ENCODE measurements at regions not wholly inside any gene's neighbourhood (a gene's known extent, or its start where the extent isn't known, plus 50 kb on each side); places are given as distances from the start of the nearest gene placed in this dataset.

GRCh38 chr6:2505624-2506023, 245.1 kb downstream of the MYLK4 start:
- intact Hi-C loops (cut with micrococcal nuclease) = no loop called here

DNA sequence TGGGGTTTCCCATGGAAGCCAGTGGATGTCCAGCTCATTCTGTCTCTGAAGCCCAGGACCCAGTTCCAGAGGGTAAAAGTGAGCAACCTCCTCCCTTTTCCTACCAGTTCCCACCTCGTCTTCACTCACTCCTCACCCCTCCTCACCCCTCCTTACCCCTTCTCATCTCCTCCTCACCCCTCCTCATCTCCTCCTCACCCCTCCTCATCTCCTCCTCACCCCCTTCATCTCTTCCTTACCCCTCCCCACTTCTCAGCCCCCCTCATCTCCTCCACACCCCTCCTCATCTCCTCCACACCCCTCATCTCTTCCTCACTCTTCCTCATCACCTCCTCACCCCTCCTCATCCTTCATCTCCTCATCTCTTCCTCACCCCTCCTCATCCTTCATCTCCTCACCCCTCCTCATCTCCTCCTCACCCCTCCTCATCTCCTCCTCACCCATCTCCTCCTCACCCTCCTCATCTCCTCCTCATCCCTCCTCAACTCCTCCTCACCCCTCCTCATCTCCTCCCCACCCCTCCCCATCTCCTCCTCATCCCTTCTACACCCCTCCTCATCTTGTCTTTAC, 246.1 kb downstream of the MYLK4 start:
- intact Hi-C loops (cut with micrococcal nuclease) = no loop called here

DNA sequence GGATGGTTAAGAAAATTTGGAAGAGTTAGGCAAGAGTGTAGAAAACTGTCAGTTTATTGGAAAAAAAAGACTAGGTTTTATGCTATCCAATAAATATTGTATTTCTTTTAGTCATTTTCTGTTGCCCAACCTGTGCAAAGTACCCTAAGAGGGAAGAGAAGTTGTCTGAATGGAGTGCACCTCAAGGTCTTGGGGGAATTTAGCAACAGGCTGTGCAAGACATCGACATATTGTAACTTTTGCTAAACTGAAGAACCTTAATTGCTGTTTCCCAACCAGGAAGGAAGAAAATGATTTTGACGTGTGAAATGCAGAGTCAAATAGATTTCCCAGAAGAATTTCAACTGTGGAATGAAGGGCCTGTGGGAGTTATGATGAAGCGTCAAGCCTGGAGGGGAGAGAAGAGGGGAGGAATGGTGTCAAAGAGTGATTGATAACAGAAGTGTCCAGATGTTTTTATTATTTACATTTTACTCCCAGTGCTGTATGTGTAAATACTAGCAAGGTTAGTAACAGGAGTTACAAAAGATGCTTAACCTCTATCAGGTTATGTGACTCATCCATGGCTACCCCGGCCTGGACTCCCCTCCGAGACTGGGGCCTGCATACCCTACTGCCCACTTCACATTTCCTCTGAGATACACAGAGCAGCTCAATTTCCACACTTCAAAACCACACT, 246.8 kb downstream of the MYLK4 start:
- intact Hi-C loops (cut with micrococcal nuclease) = no loop called here

DNA sequence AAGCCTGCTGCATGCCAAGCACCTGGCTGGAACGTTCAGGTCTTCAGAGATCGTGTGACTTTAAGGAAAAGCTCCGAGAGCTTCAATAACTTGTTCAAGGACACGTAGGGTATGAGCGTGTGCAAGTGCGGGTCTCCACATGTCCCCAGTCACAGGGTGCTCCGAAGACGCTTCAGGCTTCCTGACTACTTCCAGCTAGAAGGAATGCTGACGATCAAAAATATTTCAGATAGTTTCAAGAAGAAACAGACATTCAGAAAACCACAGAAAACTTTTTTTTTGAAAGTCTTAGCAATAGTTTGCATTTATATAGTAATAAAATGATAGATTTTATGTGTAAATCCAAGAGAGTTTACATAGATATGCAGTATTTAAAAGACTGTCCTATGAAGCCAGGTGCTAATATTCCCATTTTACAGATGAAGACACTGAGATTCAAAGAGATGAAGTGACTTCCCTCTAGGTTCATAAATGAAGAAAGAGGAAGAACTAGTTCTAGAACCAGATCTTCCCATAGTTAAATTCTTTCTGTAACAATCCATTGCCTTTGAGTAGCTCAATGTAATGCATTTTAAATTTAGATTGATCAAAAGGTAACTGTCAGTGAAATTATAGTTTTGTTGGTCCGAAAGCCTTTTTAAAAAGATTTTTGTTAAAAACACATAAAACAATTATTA, 247.6 kb downstream of the MYLK4 start:
- intact Hi-C loops (cut with micrococcal nuclease) = no loop called here

DNA sequence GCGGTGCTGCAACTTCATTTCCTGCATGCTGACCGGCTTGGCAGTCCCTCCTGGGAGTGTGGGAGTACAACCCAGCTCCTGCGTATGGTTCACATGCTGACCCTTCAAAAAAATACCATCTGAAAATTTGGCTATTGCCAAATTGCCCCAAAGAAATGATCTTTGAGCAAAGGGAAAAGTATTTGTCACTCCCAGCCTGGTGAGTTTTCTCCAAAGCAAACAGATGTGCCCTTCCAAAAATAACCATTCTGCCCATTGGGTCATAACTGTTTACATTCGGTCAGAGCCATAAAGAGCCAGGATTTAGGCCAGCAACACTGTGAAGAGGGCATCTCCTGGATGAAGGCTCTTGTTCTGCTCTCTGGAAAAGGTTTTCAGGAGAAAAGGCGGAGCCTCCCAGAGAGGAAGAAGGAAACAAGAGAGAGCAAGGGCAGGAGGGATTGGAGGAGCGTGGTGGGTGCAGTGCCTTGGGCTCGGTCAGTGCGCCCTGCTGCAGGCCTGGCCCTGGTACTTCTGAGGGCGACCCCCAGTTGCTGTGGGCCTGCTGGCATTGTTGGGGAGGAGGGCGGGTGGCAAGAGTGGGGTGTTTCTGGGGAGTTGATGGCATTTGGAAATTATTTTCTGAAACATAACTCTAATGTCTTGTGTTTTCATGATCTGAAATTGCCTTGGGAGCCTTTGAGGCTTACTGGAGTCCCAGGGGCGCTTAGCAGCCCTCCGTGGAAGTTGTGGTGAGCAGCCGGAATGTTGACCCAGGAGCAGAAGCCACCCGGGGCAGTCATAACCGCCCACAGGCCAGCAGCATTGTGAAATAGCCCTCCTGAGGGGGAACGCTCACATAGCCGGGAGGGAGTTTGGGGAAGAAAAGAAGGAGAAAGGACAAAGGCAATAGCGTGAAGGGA, 248.4 kb downstream of the MYLK4 start:
- intact Hi-C loops (cut with micrococcal nuclease) = no loop called here

- intact Hi-C loops (cut with micrococcal nuclease) = no loop called here
Observed at GRCh38 chr6:2497922-2498623, 252.6 kb downstream of the MYLK4 start.

DNA sequence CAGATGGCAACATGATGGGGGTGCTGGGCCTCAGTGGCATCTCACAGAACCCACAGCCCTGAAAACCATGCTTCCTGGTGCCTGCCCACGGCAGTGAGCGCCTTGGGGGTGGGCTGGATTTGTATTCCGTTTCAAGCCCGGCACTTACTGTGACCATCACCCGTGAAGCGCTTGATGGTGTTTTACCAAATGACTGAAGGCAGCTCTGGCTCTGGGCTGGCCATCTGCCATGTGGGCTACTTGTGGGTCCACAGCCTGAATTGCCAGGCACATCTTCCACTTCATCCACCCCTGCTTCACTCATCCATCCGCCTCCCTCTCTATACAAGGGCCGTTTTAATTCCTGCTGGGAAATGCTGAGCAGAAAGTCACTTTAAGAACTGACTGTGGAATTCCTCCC, 250.9 kb upstream of the GMDS start:
- intact Hi-C loops (cut with micrococcal nuclease) = no loop called here

- intact Hi-C loops (cut with micrococcal nuclease) = no loop called here
Observed at GRCh38 chr6:2492686-2493523, 247.5 kb upstream of the GMDS start.

DNA sequence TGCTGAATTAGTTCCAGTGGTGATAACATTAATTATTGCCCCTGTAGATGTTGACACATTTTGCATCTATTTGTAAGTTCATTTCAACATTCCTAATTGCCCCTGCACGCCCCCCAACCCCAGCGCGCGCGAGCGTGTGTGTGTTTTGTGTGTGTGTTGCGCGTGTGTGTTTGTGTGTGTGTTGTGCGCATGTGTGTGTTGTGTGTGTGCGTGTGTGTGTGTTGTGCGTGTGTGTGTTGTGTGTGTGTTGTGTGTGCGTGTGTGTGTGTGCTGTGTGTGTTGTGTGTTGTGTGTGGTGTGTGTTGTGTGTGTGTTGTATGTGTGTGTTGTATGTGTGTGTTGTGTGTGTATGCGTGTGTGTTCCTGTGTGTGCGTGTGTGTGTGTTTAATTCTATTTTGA, 245.7 kb upstream of the GMDS start:
- intact Hi-C loops (cut with micrococcal nuclease) = no loop called here

- intact Hi-C loops (cut with micrococcal nuclease) = no loop called here
Observed at GRCh38 chr6:2488578-2488977, 243.2 kb upstream of the GMDS start.

DNA sequence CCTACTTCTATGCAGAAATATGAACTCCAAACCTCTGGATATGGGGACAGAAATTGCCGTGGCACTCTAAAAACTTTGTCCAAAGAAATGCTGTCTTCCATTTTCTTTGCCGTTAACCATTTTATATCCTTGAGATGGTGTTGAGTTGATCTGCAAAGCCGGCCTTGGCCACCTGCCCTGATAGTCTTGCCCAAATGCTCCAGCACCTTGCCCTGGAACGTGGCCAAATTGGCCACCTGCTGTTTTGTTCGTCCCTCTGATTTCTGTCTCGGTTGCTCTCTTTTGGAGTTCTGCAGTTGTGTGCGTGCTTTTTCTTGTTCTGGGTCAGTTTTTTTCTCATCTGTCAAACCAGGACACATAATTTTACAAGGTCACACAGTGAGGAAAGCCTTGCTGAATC, 239.7 kb upstream of the GMDS start:
- intact Hi-C loops (cut with micrococcal nuclease) = no loop called here

DNA sequence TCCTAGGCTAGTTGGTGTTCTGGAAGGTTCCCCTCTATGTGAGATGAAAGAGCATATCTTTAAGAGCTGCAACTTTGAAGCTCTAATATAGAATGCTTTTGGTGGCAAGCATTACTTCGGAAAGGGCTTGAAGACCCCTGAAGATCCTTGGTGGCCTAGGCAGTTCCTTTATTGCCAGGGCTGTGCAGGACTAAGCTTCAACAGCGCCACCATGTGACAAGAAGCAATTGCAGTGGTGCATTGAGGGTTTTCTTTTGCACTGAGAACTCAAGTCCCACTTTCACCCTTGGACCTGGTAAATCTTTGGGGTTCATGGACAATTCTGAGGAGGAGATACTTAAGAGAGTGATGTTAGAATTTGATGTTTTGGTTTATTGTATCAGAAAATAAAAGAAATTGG, 237.4 kb upstream of the GMDS start:
- intact Hi-C loops (cut with micrococcal nuclease) = no loop called here

DNA sequence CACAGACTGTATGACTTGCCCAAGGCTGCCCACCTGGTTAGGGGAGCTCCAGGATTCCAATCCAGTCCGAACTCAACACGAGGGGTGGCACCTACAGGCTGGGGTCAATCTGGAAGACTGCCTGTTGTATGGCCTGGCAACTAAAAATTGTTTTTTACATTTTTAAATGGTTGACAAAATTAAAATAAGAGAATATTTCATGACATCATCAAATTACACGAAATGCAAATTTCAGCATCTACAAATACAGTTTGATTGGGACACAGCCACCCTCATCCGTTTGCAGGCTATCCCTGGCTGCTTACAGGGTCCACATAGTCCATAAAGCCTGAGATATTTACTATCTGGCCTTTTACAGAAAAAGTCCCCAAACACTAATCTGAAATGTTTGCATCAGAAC, 235.9 kb upstream of the GMDS start:
- intact Hi-C loops (cut with micrococcal nuclease) = no loop called here

- intact Hi-C loops (cut with micrococcal nuclease) = no loop called here
Observed at GRCh38 chr6:2480267-2480966, 235.0 kb upstream of the GMDS start.

DNA sequence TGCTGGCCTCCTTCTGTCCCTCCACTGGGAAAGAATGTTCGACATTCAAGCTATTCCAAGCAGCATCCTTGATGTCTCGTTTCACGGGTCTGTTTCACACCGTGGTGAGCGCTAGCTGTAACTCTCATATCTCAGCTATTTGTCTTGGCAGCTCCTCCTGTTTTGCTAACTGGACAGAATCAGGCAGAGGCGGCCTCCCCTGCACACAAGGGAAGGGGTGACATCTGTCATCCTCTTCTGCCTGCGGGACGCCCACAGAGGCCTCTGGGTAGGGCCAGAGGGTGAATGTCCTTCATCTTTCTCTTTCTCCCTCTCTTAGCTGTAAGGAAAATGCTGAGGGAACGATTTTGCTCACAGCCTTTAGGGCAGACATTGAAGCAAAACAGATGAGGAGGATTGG, 232.8 kb upstream of the GMDS start:
- intact Hi-C loops (cut with micrococcal nuclease) = no loop called here

GRCh38 chr6:2477666-2478065, 232.3 kb upstream of the GMDS start:
- intact Hi-C loops (cut with micrococcal nuclease) = no loop called here

DNA sequence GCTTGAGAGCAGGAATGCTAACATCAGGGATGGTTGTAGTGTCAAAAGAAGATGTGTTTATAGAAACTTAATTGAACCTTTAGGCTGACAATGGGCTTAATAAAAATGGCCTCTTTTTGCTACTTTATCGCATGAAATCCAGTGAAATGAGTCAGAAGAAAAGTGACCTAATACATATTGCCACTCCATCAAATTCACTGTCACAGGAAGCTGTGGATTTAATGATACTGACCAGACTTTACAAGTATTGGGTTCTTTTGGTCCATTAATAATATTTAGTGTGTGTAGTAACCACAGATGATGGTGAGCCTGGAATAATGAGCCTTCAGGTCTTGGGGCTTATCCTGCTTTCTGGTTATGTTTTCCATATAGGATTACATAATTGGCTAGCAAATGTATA, 231.8 kb upstream of the GMDS start:
- intact Hi-C loops (cut with micrococcal nuclease) = no loop called here

GRCh38 chr6:2476376-2476775, 231.0 kb upstream of the GMDS start:
- intact Hi-C loops (cut with micrococcal nuclease) = no loop called here

DNA sequence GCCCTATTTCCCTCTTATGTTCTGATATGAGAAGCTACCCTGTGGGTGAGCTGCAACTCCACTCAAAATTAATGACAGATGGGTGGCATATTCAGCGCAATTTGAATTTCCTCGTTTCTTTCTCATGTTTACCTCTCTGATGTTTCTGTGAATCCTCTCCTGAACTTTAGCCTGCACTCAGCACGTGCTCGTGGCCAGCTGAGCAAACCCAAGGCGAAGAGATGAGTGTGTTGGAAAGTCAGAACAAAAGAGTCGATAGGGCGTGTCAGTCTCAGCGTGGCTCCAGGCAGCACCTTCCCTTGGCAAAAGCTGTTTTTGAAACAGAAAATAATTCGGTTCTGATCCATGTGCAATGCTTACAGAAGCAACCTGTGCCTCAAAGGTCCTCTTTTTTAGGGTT, 226.1 kb upstream of the GMDS start:
- intact Hi-C loops (cut with micrococcal nuclease) = no loop called here

DNA sequence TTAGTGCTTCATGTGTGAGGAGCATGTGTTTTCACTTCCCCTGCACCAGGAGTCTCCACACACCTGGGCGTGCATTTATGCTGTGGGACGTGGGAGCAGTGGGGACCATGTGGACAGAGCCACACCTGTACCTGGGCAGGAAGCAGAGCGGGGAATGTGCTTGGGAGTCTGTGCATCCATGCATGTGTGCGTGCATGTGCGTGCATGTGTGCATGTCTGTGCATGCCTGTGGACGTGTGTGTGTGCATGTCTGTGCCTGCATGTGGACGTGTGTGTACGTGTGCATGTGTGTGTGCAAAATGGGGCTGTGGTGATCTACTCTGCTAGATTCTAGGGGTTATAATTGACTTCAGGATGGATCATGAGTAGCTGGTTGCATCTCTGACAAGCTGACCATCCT, 224.0 kb upstream of the GMDS start:
- intact Hi-C loops (cut with micrococcal nuclease) = no loop called here

Data from T-helper 1 cell treated with Interleukin-12 subunit alpha and Interleukin-12 subunit beta and Interleukin-4 antibody, amounts not matched to agents 30 ng/mL and 1 ng/mL, for 36 hours (primary cell).